H1 (cell line): ENCODE measurements at regions not wholly inside any gene's neighbourhood (a gene's known extent, or its start where the extent isn't known, plus 50 kb on each side); places are given as distances from the start of the nearest gene placed in this dataset.
A peak's percentile ranks its signal among the peaks of the same experiment; 100 is the strongest.

Experiments used
- CTCF ChIA-PET: fragments of 300-600 bp; sonication (Branson Sonifier 250); formaldehyde crosslinking; loops from one replicate; lab custom pipeline; 2021; ENCODE audit not compliant: partially characterized antibody; lab: Charles Lee
- POLR2A ChIA-PET: fragments of 300-600 bp; sonication (Branson Sonifier 250); formaldehyde crosslinking; loops from one replicate; lab custom pipeline; 2021; ENCODE audit warnings: inconsistent platforms; ENCODE audit not compliant: partially characterized antibody; lab: Charles Lee
- DNase-seq, 2 experiments: peaks; one replicate each; pipeline versions ENCODE4 v3.0.0 to v3.0.0-alpha.2; 2010 to 2022; ENCODE audit warnings: low spot score in 2 of 2, low read depth in 1 of 2, mixed read lengths in 1 of 2
- FAIRE-seq: peaks from 2 replicates; lab custom pipeline; 2011; peaks lifted over from hg19 to GRCh38; lab: Jason Lieb, UNC
- H2AFZ ChIP-seq: 2 replicates; pipeline ENCODE4 v1.8.1; 2012; ENCODE audit warnings: low read length, inconsistent platforms
- H2AK5ac ChIP-seq: 2 replicates; pipeline ENCODE4 v1.6.1; 2013; ENCODE audit warnings: low read depth, low read length
- H2BK120ac ChIP-seq: replicated peaks from 2 replicates; pipeline ENCODE3; 2013; ENCODE audit warnings: low read depth, low read length, inconsistent platforms
- H2BK12ac ChIP-seq: 2 replicates; pipeline ENCODE4 v1.6.1; 2013; ENCODE audit warnings: low read depth, low read length
- H2BK15ac ChIP-seq: 2 replicates; pipeline ENCODE4 v1.6.1; 2013; ENCODE audit warnings: low read length
- H2BK20ac ChIP-seq: 2 replicates; pipeline ENCODE4 v1.6.1; 2013; ENCODE audit warnings: low read length
- H2BK5ac ChIP-seq: 2 replicates; pipeline ENCODE4 v1.6.1; 2013; ENCODE audit warnings: low read depth, low read length
- H3K14ac ChIP-seq: 2 replicates; pipeline ENCODE4 v1.6.1; 2013; ENCODE audit warnings: inconsistent platforms; ENCODE audit not compliant: insufficient read length
- H3K18ac ChIP-seq: 2 replicates; pipeline ENCODE4 v1.6.1; 2013; ENCODE audit warnings: low read length; ENCODE audit errors: extremely low read depth
- H3K23ac ChIP-seq: 2 replicates; pipeline ENCODE4 v1.6.1; 2013; ENCODE audit warnings: inconsistent platforms; ENCODE audit not compliant: insufficient read length
- H3K23me2 ChIP-seq: 2 replicates; pipeline ENCODE4 v1.6.1; 2013; ENCODE audit warnings: low read depth, low read length
- H3K27ac ChIP-seq: 2 replicates; pipeline ENCODE4 v1.6.1; 2011; ENCODE audit warnings: low read depth, low read length, inconsistent platforms
- H3K27me3 ChIP-seq, 4 experiments: replicated peaks in 1 of 4; 1 replicate in 1 of 4; 2 replicates in 3 of 4; pipeline versions ENCODE4 v1.6.1 to v1.8.1; 2011 to 2013; ENCODE audit warnings: low read length in 3 of 4, mild to moderate bottlenecking in 3 of 4, inconsistent platforms in 2 of 4, mixed read lengths in 2 of 4, moderate library complexity in 1 of 4; ENCODE audit not compliant: control insufficient read depth in 3 of 4, insufficient read depth in 3 of 4; ENCODE audit errors: extremely low read depth in 1 of 4
- H3K36me3 ChIP-seq, 4 experiments: 2 replicates each; pipeline versions ENCODE4 v1.6.1 to v1.8.1; 2011 to 2013; ENCODE audit warnings: mild to moderate bottlenecking in 4 of 4, low read length in 3 of 4, moderate library complexity in 2 of 4, control low read depth in 1 of 4, inconsistent platforms in 1 of 4; ENCODE audit not compliant: insufficient read depth in 4 of 4, control insufficient read depth in 2 of 4
- H3K4ac ChIP-seq: replicated peaks from 2 replicates; pipeline ENCODE3; 2013; ENCODE audit warnings: low read length, low read depth, mixed read lengths, inconsistent platforms; ENCODE audit not compliant: insufficient read length
- H3K4me1 ChIP-seq, 4 experiments: replicated peaks in 1 of 4; 1 replicate in 1 of 4; 2 replicates in 3 of 4; pipeline versions ENCODE4 v1.6.1 to v1.8.1; 2011 to 2013; ENCODE audit warnings: low read length in 3 of 4, inconsistent platforms in 2 of 4, mixed read lengths in 1 of 4; ENCODE audit not compliant: insufficient read depth in 4 of 4, control insufficient read depth in 3 of 4
- H3K4me2 ChIP-seq, 2 experiments: 2 replicates each; pipeline versions ENCODE4 v1.6.1 to v1.8.1; 2011 to 2013; ENCODE audit warnings: low read depth in 2 of 2, low read length in 2 of 2, control low read depth in 1 of 2, inconsistent platforms in 1 of 2, mild to moderate bottlenecking in 1 of 2; ENCODE audit not compliant: insufficient read depth in 1 of 2
- H3K4me3 ChIP-seq, 4 experiments: fragments of 200-600, 300-600 bp in 1 of 4; sonication (generic), shearing (Covaris generic), sonication (Bioruptor Twin) in 1 of 4; 2 replicates each; pipeline versions ENCODE4 v1.5.1 to v1.8.1; 2011 to 2016; ENCODE audit warnings: low read length in 4 of 4, low read depth in 3 of 4, control low read depth in 2 of 4, inconsistent platforms in 2 of 4, mild to moderate bottlenecking in 2 of 4, mixed read lengths in 1 of 4, moderate library complexity in 1 of 4; ENCODE audit not compliant: insufficient read depth in 2 of 4; ENCODE audit errors: extremely low read depth in 1 of 4
- H3K56ac ChIP-seq: replicated peaks from 2 replicates; pipeline ENCODE3; 2013; ENCODE audit warnings: low read depth, mild to moderate bottlenecking, mixed read lengths, low read length, inconsistent platforms; ENCODE audit not compliant: insufficient read length
- H3K79me1 ChIP-seq: 2 replicates; pipeline ENCODE4 v1.6.1; 2013; ENCODE audit warnings: low read depth, low read length, control low read depth
- H3K79me2 ChIP-seq, 2 experiments: 2 replicates each; pipeline versions ENCODE4 v1.6.1 to v1.8.1; 2012 to 2013; ENCODE audit warnings: low read length in 2 of 2, mild to moderate bottlenecking in 2 of 2, inconsistent platforms in 1 of 2; ENCODE audit not compliant: insufficient read depth in 2 of 2, control insufficient read depth in 1 of 2
- H3K9ac ChIP-seq, 4 experiments: replicated peaks in 1 of 4; 1 replicate in 1 of 4; 2 replicates in 3 of 4; pipeline versions ENCODE4 v1.6.1 to v1.8.1; 2011 to 2013; ENCODE audit warnings: low read depth in 3 of 4, low read length in 3 of 4, control low read depth in 2 of 4, mild to moderate bottlenecking in 2 of 4, moderate library complexity in 2 of 4, inconsistent platforms in 1 of 4; ENCODE audit errors: extremely low read depth in 1 of 4
- H3K9me3 ChIP-seq, 2 experiments: 2 replicates each; pipeline versions ENCODE4 v1.6.1 to v1.8.1; 2012 to 2013; ENCODE audit warnings: mild to moderate bottlenecking in 2 of 2, moderate library complexity in 2 of 2, control low read depth in 1 of 2, inconsistent platforms in 1 of 2, low read depth in 1 of 2, low read length in 1 of 2, mixed read lengths in 1 of 2; ENCODE audit not compliant: insufficient read depth in 2 of 2
- H4K20me1 ChIP-seq, 2 experiments: replicated peaks in 1 of 2; 2 replicates each; pipeline versions ENCODE3 to v1.8.1; 2011 to 2013; ENCODE audit warnings: inconsistent platforms in 2 of 2, low read length in 2 of 2, mild to moderate bottlenecking in 1 of 2; ENCODE audit not compliant: insufficient read depth in 2 of 2, control insufficient read depth in 1 of 2
- H4K5ac ChIP-seq: 2 replicates; pipeline ENCODE4 v1.6.1; 2013; ENCODE audit warnings: low read length, low read depth, mixed read lengths, inconsistent platforms; ENCODE audit not compliant: insufficient read length
- H4K8ac ChIP-seq: 2 replicates; pipeline ENCODE4 v1.8.0; 2013; ENCODE audit warnings: mild to moderate bottlenecking, moderate library complexity, low read length, inconsistent platforms; ENCODE audit not compliant: insufficient read depth; ENCODE audit errors: extremely low read depth
- H4K91ac ChIP-seq: replicated peaks from 2 replicates; pipeline ENCODE3; 2013; ENCODE audit warnings: low read length, mixed read lengths, inconsistent platforms; ENCODE audit not compliant: insufficient read length
- ASH2L ChIP-seq: fragments of 200-600, 300-600 bp; sonication (generic); IDR thresholded peaks from one replicate; pipeline ENCODE4 v1.7.1; 2017; ENCODE audit warnings: low read length
- BRCA1 ChIP-seq: IDR thresholded peaks from 2 replicates; pipeline ENCODE4 v1.6.1; 2012; ENCODE audit warnings: low read depth, low read length, improper control_type of control experiment
- CBX8 ChIP-seq: fragments of 300-800, 300-1000 bp; sonication (generic); IDR thresholded peaks from 2 replicates; pipeline ENCODE4 v1.7.1; 2016; ENCODE audit warnings: low read depth, low read length, borderline replicate concordance
- EP300 ChIP-seq, 2 experiments: IDR thresholded peaks; 1 replicate in 1 of 2; 2 replicates in 1 of 2; pipeline ENCODE4 v1.6.1; 2011 to 2012; ENCODE audit warnings: low read depth in 2 of 2, low read length in 2 of 2, mild to moderate bottlenecking in 2 of 2, borderline replicate concordance in 1 of 2, inconsistent platforms in 1 of 2, moderate library complexity in 1 of 2
- JUND ChIP-seq: IDR thresholded peaks from 2 replicates; pipeline ENCODE4 v1.6.1; 2011; ENCODE audit warnings: mild to moderate bottlenecking, improper control_type of control experiment, low read length
- MAFK ChIP-seq: IDR thresholded peaks from 2 replicates; pipeline ENCODE4 v1.6.1; 2012; ENCODE audit warnings: low read depth, mild to moderate bottlenecking, improper control_type of control experiment, low read length
- NANOG ChIP-seq: IDR thresholded peaks from 2 replicates; pipeline ENCODE4 v1.6.1; 2011; ENCODE audit warnings: low read length, low read depth, mild to moderate bottlenecking, inconsistent platforms; ENCODE audit not compliant: insufficient read depth, poor library complexity, severe bottlenecking
- NRF1 ChIP-seq: IDR thresholded peaks from 2 replicates; pipeline ENCODE4 v1.6.1; 2011; ENCODE audit warnings: mild to moderate bottlenecking, low read depth, low read length, improper control_type of control experiment
- SIX5 ChIP-seq: IDR thresholded peaks from 2 replicates; pipeline ENCODE4 v1.6.1; 2011; ENCODE audit warnings: mild to moderate bottlenecking, low read depth, low read length
- SUZ12 ChIP-seq: fragments of 200-600 bp; sonication (generic); IDR thresholded peaks from 2 replicates; pipeline ENCODE4 v1.6.1; 2012; ENCODE audit warnings: mild to moderate bottlenecking, inconsistent platforms, low read length, moderate library complexity, mixed read lengths
- TBP ChIP-seq: IDR thresholded peaks from 2 replicates; pipeline ENCODE4 v1.6.1; 2011; ENCODE audit warnings: low read depth, low read length, improper control_type of control experiment
- ZNF274 ChIP-seq: IDR thresholded peaks from 2 replicates; pipeline ENCODE4 v1.7.0; 2012; ENCODE audit warnings: low read length, borderline replicate concordance; ENCODE audit errors: extremely low read depth
- WGBS, 2 experiments: shearing (Covaris generic) in 1 of 2; methylation state at CpG; one replicate each; pipeline versions ENCODE4 v1.1.6 to v1.1.7; 2013 to 2015; ENCODE audit warnings: low lambda C conversion rate in 2 of 2, mixed read lengths in 2 of 2, inconsistent platforms in 1 of 2, low coverage in 1 of 2, missing lambda C conversion rate in 1 of 2; ENCODE audit not compliant: insufficient replicate concordance in 2 of 2, insufficient coverage in 1 of 2, insufficient read length in 1 of 2; ENCODE audit errors: extremely low coverage in 1 of 2, missing lambda C conversion rate in 1 of 2; 5-methylcytosine and 5-hydroxymethylcytosine counted together
- TF ChIP-seq, protein P1 (sequence below): IDR thresholded peaks from 2 replicates; pipeline ENCODE4 v1.6.1; 2011; ENCODE audit warnings: low read depth, mild to moderate bottlenecking, low read length; ENCODE audit not compliant: insufficient read depth
- TF ChIP-seq, protein P2 (sequence below): IDR thresholded peaks from 2 replicates; pipeline ENCODE4 v1.6.1; 2012; ENCODE audit warnings: inconsistent platforms

DNA sequence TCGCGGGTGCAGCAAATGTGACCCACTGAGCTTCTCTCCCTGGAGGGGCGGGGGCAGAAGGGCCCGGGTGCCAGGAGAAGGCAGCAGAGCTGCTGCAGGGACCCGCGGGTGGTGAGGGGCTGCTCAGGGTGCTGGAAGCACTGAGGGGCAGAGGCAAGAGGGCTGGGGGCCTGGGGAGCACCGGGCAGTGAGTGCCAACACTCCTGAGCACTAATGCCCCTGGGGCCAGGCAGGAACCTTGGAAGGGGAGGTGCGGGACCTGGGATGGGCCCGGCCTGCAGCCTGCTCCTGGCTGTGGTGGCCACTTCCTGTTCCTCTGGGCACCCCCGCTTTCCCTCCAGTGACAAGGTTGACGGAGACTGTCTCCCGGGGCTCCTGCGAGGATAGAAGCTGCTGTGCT lies 66.5 kb upstream of the ADRA2C start:
- Histone ChIP-seq H3K27ac (no peak overlapping the region), H2BK15ac (no peak overlapping the region), H3K4me2 (no peak overlapping the region), H3K9ac (no peak overlapping the region), H3K27me3 (no peaks in the 10 kb centered on the region), H3K4me3 (no peak overlapping the region), H2BK20ac (no peak overlapping the region), H2BK120ac (no peak overlapping the region), H3K23ac (no peak overlapping the region), H4K8ac (peak overlapping the region; percentile 39; the same call in 1 of the 2 replicates), H3K23me2 (no peaks in the 10 kb centered on the region), H3K4ac (no peak overlapping the region), H2BK12ac (0 out of 2 replicates have a peak overlapping the region, but pooled peaks have one; percentile 27), H3K56ac (no peak overlapping the region), H2BK5ac (no peak overlapping the region), H3K36me3 (no peaks in the 10 kb centered on the region), H2AK5ac (no peak overlapping the region), H3K18ac (no peak overlapping the region), H2AFZ (no peak overlapping the region), H3K14ac (no peak overlapping the region), H3K79me1 (no peaks in the 10 kb centered on the region), H4K5ac (no peak overlapping the region), H3K4me1 (peaks cover 0 to 18% (median 7%) of the 10 kb centered on the region in 4 experiments; a peak in 6 of 7 replicates), H4K91ac (no peak overlapping the region), H4K20me1 (no peaks in the 10 kb centered on the region), H3K79me2 (no peaks in the 10 kb centered on the region), H3K9me3 (peaks cover 0 to 3% of the 10 kb centered on the region in 2 experiments; a peak in 1 of 4 replicates)
- WGBS, 2 experiments, result 86% methylated on average over 13 of the region's 13 CpGs; no CpG with 5 or more reads in 1 of the 2 experiments
- no peak for DNase-seq
- POLR2A ChIA-PET, result interaction anchor here (1.1 kb wide), 1 partner anchor 20 kb away, joined by 3 read pairs; no protein-coding TSS in a partner anchor
- CTCF ChIA-PET, result no interaction called here
- TF ChIP-seq SUZ12 (no peak), NRF1 (no peak), MAFK (no peak), NANOG (no peak), TBP (no peak), SIX5 (no peak), CBX8 (no peak), BRCA1 (no peak), ZNF274 (no peak), EP300 (IDR thresholded peaks at IDR 0.05; ENCODE audit: borderline replicate concordance in 1 of 2, low read depth in 2 of 2, low read length in 2 of 2) (no peak), JUND (no peak), ASH2L (no peak)
- TF ChIP-seq, protein P1, sequence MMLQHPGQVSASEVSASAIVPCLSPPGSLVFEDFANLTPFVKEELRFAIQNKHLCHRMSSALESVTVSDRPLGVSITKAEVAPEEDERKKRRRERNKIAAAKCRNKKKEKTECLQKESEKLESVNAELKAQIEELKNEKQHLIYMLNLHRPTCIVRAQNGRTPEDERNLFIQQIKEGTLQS, result no peak
- TF ChIP-seq, protein P2, sequence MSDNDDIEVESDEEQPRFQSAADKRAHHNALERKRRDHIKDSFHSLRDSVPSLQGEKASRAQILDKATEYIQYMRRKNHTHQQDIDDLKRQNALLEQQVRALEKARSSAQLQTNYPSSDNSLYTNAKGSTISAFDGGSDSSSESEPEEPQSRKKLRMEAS, result no peak
- FAIRE-seq, result no peak
